ENCODE measurements at regions not wholly inside any gene's neighbourhood (a gene's known extent, or its start where the extent isn't known, plus 50 kb on each side); places are given as distances from the start of the nearest gene placed in this dataset.

- TF ChIP-seq POLR2AphosphoS5 (IDR thresholded peaks at IDR 0.05; ENCODE audit: insufficient read depth, low read depth, low read length) (no peak), CTCF (IDR thresholded peaks at IDR 0.05; ENCODE audit: extremely low read depth in 1 of 2, insufficient read depth in 1 of 2, low read depth in 1 of 2, low read length in 2 of 2) (no peak), EZH2 (IDR thresholded peaks at IDR 0.05; ENCODE audit: borderline replicate concordance, low read depth, low read length, severe bottlenecking) (no peak), POLR2A (IDR thresholded peaks at IDR 0.05; ENCODE audit: low read depth, low read length) (no peak), MAX (IDR thresholded peaks at IDR 0.05; ENCODE audit: insufficient read depth, insufficient read length) (no peak), JUN (IDR thresholded peaks at IDR 0.05; ENCODE audit: borderline replicate concordance, insufficient read depth, insufficient read length, low read depth) (no peak), GATA2 (IDR thresholded peaks at IDR 0.05; ENCODE audit: insufficient read depth, insufficient read length, low read depth, low read length) (no peak), MYC (IDR thresholded peaks at IDR 0.05; ENCODE audit: low read depth, low read length) (no peak), FOS (IDR thresholded peaks at IDR 0.05; ENCODE audit: borderline replicate concordance, insufficient read depth, low read length) (no peak)
Observed at GRCh38 chr4:18401425-18401824, 379.9 kb upstream of the LCORL start.

Measured in endothelial cell of umbilical vein (primary cell).